ENCODE measurements at regions not wholly inside any gene's neighbourhood (a gene's known extent, or its start where the extent isn't known, plus 50 kb on each side); places are given as distances from the start of the nearest gene placed in this dataset.

GRCh38 chr16:13612623-13613022 is 307.3 kb upstream of the ERCC4 start:
- TF ChIP-seq POLR2A (IDR thresholded peaks at IDR 0.05; ENCODE audit: low read depth, low read length) (no peak), TAF1 (IDR thresholded peaks at IDR 0.05; ENCODE audit: borderline replicate concordance, low read depth, low read length) (no peak)
